ENCODE measurements at regions not wholly inside any gene's neighbourhood (a gene's known extent, or its start where the extent isn't known, plus 50 kb on each side); places are given as distances from the start of the nearest gene placed in this dataset.

DNA sequence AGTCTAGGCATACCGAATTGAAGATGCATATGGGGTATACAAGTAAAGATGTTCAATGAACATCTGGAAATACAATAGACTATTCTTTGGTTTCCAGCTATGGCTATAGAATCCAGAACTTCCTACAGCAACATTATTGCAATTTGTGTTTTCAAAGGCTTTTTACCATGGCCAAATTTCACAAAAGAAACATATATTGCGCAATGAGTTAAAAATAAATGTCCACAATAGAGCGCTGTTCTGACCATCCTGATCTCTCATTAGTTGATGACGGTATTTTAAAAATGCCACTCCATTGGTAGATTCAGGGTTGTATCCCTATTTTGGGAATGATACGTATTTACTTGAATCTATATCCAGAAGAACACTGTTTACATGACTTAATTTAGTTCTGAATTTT, 139.2 kb downstream of the LINC00632 start:
- DNase-seq: no peak

DNA sequence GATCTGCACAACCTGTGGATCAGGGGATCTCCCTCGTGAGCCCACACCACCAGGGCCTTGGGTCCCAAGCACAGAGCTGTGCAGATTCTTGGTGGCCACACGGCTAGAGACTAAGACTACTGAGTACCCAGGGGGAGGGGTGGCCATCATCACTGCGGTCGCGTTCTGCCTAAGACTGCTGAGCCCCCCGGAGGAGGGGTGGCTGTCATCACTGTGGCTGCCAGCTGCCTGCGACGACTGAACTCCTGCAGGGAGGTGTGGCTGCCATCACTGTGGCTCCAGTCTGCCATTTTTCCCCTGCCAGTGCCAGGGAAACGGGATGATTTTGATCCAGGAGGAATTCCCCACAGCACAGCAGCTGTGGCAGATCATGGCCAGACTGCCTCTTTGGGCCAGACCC, 141.7 kb upstream of the SPANXB1 start:
- DNase-seq: no peak

DNA sequence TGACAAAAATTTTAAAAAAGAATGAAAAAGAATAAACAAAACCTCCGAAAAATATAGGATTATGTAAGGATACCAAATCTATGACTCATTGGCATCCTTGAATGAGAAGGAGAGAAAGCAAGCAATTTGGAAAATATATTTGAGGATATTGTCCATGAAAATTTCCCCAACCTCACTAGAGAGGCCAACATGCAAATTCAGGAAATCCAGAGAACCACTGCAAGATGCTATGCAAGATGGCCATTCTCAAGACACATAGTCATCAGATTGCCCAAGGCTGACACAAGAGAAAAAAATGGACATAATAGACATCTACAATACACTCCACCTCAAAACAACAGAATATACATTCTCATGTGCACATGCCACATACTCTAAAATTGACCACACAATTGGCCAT, 135.9 kb upstream of the SPANXB1 start:
- DNase-seq: no peak

DNA sequence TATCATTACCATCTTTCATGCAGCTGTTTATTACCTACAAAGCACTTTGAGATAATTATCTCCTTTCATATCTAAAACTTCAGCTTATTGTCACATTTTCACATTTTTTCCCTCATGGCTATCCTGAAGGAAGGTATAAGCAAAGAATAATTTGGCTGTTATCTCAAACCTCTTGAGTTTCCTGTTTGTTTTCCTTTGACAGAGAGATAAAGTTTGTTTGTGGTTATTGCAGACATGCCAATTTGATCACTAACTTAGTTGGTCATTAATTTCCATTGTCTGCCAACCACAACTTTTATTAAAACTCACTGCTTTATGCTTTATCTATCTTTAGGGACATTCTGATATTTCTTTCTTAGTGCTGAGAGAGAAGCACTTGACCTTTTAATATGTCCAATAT, 89.8 kb upstream of the SPANXB1 start:
- no peak for DNase-seq

DNA sequence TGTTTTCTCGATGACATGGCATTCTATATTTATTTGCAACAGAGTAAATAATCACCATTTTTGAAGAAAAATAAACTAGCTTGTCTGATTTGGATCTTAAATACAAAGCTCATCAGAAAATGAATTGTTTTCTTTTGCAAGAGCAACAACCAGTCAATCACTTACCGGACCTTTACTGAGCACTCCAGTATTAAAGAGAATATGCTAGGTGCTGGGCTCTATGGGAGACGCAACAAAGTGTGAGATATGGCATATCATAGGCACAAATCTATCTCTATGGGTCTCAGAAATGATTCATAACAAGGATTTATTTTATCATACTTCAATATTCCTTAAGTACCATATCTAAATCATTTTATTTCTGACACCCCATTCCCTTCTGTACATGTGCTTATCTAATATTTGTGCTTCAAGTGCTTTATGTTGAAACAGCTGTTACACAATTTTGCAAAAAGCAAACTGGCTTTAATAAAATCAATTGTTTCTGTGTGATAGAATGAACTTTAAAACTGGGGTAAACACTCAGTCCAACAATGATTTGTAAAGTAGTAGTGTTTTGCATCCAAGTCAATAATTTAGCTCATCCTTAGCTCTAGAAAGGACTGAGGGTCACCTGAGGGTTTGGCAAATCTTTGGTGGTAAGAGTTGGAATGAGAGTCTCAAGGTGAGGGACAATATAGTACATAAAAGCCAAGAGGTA, 88.4 kb upstream of the SPANXB1 start:
- DNase-seq: no peak

DNA sequence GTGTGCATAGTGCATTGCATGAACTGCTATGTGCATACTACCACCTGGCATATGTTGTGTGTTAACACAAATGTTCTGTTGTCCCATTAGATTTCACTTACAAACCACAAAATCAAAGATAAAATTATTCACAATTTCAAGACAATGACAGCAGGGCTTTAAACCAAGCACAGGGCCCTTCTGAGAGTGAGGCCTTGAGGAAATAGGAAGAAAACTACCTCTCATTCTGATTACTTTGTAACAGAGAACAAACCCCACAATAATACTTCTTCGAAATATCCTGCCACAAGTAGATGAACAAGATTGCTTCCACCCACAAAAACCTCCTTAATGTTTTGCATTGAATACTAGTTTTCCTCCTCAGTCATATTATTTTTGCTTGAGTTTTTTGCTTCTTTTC, 85.5 kb upstream of the SPANXB1 start:
- DNase-seq: no peak

DNA sequence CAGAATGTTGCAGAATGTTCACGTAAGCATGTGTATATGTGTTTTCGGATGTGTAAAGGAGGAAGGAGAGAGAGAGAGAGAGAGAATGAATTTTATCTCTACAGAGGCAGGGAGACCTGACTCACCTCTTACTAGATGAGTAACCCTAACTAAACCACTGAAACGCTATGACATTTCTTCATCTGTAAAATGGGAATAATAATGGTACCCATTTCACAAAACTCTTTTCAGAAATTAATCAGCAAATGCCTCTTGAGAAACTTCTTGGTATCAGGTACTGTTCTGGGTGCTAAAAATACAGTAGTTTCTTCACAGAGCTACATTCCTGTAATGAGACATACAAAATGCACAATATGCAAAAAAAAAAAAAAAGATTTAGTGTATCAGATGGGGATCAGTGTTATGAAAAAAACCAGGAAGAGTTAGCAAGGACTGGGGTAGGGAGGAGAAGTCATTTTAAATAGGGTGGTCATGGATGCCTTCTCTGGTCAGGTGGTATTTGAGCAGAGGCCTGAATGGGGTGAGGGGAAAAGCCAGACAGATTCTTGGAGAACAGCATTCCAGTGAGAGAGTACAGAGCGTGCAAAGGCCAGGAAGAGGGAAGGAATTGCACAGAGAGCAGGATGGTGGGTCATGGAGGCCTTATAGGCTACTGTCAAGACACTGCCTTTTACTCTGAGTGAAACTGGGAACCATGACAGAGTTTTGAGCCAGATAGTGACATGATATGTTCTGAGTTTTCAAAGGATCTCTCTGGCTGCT, 84.9 kb upstream of the SPANXB1 start:
- no peak for DNase-seq

DNA sequence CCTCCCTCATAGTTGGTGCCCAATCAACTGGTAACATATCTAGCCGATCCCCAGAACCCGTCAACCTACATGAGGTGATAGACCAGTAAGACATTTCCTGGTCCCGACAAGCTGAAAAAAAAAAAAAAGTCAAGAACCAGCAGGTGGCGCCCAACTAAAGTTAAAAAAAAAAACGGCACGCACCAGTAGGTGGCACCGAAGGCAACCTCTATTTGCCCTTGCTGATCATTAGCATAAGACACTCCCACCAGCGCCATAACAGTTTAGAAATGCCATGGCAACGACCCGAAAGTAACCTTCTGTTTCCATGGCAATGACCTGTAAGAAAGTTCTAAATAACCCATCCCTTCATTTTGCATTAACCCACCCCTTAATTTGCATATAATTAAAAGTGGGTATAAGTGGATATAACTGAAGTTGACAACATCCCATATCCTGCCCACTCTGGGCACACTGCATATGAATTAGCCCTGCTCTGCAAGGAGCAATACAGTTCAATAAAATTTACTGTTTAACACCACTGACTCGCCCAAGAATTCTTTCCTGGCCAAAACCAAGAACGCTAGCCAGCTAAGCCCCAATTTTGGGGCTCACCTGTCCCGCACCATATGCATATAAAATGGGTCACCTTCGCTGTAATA, 83.9 kb upstream of the SPANXB1 start:
- DNase-seq: peak; percentile 30

DNA sequence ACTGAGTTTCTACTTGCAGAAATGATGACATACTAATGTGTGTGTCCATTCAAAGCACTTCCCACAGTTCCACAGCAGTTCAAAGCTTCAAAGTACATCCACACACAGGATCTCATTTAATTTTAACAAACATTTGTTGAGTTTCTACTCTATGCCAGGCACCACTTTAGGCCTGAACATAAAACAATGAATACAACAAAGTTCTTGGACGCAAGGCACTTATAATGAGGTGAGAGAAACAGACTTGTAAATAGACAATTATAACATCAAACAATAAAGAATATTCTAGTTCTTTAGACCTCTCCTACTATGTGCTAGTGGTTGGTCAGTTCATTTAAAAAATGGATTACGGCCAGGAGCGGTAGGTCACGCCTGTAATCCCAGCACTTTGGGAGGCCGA, 82.0 kb upstream of the SPANXB1 start:
- DNase-seq: no peak

DNA sequence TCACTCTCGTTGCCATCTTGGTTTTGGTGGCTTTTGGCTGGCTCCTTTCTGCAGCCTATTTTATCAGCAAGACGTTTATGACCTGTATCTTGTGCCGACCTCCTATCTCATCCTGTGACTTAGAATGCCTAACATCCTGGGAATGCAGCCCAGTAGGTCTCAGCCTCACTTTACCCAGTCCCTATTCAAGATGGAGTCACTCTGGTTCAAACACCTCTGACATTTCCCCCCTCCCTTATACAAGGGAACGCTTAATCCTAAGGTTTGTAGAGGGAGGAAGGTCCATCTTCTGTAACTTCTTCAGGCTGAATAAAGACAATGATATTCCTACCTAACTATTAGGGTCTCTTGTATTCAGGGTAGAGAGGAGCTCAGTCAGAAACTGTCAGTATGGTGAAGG, 79.3 kb upstream of the SPANXB1 start:
- DNase-seq: no peak

DNA sequence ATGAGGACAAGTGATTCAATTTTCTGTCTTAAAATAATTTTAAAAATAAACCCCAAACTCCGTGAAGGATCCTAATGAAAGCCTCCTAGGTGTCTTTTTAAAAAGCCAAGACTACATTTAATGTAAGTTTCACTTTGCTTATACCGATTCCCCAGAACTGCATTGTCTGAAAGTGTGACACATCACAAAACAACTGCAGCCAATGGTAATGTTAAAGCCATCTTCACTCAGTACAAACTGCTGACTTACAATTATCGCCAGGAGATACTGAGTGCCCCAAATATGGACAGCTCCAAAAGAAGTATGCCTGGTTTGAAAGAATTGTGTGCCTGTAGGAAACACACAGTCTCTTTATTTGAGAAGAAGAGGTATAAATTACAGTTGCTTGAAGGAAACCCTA, 73.7 kb upstream of the SPANXB1 start:
- DNase-seq: no peak

DNA sequence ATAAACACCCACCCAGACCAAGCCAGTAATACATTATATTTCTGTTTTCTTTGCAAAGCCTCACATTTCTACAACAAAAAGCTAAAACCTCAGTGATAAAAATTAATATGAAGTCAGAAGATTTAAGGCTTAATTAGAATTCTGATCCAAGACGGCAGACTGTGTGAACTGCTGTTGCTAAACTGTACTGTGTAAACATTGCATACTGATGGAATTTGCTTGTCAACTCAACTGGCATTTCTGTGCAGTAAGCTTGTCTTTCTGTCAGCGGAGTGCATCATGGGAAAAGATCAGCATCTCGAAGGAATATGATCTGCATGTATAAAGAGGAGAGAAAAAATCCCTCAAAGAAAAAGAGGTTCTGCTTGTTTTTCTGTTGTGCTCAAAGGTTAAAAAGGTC, 69.4 kb upstream of the SPANXB1 start:
- DNase-seq: no peak

DNA sequence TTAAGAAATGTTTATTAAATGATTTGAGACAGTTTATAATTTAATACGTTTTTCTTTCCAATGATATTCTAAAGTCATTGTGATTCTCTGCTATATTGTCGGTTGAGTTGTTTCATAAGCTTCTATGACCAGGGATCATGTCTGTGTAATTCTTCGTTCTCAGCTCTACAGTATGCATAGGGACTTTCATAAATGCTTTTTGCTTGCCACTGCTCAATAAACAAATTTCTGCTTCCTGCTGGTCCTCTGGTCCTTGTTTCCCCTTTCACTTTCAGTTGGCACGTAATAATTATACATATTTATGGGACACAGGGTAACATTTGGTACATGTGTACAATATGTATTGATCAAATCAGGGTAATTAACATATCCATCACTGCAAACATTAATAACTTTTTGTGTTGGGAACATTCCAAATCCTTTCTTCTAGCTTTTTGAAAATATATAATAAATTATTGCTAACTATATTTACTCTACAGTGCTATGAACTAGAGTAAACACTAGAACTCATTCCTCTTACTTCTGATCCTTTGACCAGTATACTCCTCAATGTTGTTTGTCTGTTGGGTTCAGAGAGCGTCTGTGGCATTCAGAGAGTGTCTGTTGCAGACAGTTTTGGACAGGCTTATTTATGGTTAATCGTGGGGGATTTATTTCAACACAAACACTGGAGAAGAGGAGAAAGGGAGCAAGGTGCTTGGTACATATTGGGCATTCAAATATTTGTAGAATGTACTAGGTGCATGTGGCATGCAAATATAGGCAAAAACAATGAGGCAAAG, 68.3 kb upstream of the SPANXB1 start:
- no peak for DNase-seq

DNA sequence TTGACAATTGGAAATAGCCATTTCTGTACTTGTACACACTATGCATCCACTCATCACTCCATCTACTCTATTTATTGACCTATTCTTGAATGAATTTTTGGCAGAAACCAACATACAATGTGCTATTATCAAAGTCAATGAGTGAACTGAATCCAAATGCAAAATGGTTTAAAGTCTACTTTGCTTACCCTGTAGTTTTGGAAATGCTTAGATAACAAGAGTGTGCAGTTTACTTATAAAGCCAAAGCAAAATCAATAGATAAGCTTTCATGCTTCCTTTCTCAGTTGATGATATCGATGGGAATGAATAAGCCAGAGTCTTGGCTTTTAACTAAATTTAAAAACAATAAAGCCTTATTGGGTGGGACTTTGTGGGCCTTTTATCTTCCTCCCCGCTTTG, 58.9 kb upstream of the SPANXB1 start:
- DNase-seq: no peak

DNA sequence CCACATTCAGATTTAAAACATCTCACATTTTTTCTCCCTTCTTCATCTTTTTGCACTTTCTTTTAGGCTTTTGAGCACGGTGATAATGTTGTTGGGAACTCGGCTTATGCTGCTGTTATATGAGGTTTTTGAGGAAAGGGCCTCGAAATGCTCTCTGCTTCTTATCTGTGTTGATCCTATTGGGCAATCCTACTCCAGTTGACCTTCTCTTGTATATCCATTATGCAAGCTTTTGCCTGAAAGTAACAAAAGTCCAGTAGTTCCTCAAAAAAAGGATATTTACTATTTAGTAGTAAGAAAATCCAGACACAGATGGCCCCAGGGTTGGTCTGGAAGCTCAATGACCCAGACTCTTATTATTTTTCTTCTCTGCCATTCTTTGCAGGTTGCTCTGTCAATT, 57.7 kb upstream of the SPANXB1 start:
- DNase-seq: no peak

DNA sequence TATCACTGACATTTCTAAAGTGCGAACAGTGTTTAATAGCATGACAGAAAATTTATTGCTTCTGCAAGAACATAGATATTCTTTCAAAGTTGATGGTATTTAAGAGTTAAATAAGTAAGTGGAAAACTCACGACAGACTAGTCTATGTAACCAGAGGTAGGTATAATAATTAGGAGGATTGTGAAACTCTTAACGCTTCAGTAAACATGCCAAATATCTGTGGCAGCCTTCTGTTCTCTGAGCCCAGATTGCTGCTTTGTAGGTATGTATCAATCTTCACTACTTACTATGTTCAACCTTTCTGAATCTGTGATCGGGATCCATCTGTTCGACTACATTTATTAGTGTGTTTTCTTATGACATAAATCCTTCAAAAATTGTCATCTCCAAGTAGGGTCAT, 53.6 kb upstream of the SPANXB1 start:
- no peak for DNase-seq

DNA sequence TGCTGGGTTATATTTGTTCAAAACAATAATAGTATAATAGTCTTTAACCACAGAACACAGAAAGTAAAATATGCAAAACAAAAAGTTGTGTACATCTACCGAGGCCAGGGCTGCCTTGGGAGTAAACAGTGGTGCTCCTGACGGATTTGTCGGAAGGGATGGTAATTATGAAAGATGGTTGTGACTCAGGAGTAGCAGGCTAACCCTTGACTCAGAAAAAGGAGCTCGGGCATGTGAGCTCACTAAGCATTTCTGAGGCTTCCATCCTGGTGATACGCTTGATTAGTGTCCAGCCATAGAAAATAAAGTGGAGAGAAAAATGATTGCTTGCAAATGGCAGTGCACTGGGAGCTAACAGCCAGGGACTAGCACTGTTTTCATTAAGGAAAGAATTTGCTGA, 53.2 kb upstream of the SPANXB1 start:
- no peak for DNase-seq
